NCI-H1417 (cell line): ENCODE measurements at regions not wholly inside any gene's neighbourhood (a gene's known extent, or its start where the extent isn't known, plus 50 kb on each side); places are given as distances from the start of the nearest gene placed in this dataset.
"Not testable (repeated sequence)": the region's sequence is repeated elsewhere in the genome, so short reads cannot be mapped to it uniquely, and the experiment has no call there.

Experiments
- DNase-seq, 3 experiments: peaks; one replicate each; lab custom pipeline; 2025; lab: John Stamatoyannopoulos, UW

- peak; percentile 31 to 63 (median 42) for DNase-seq
Measured at GRCh38 chr6:155693573-155694418, 238.2 kb upstream of the NOX3 start.

- DNase-seq: no peak
Measured at GRCh38 chr6:155690820-155691219, 235.2 kb upstream of the NOX3 start.

GRCh38 chr6:155687645-155688044 lies 232.0 kb upstream of the NOX3 start:
- peak in 1 of 3 experiments; percentile 7 for DNase-seq

GRCh38 chr6:155684416-155685196 lies 229.0 kb upstream of the NOX3 start:
- DNase-seq: no peak

GRCh38 chr6:155678361-155678760 lies 222.7 kb upstream of the NOX3 start:
- no peak for DNase-seq

GRCh38 chr6:155676346-155676745 lies 220.7 kb upstream of the NOX3 start:
- DNase-seq: no peak

GRCh38 chr6:155670655-155671054 lies 215.0 kb upstream of the NOX3 start:
- no peak for DNase-seq

- DNase-seq: no peak
Measured at GRCh38 chr6:155660251-155660977, 204.8 kb upstream of the NOX3 start.

- DNase-seq: no peak
Measured at GRCh38 chr6:155656024-155656423, 200.4 kb upstream of the NOX3 start.

GRCh38 chr6:155654474-155654873 lies 198.8 kb upstream of the NOX3 start:
- DNase-seq: no peak

GRCh38 chr6:155648301-155648700 lies 192.7 kb upstream of the NOX3 start:
- no peak for DNase-seq

- no peak for DNase-seq
Measured at GRCh38 chr6:155647354-155647753, 191.7 kb upstream of the NOX3 start.

GRCh38 chr6:155646443-155646842 lies 190.8 kb upstream of the NOX3 start:
- no peak for DNase-seq

- DNase-seq: peak in 1 of 3 experiments; percentile 13
Measured at GRCh38 chr6:155645325-155645724, 189.7 kb upstream of the NOX3 start.

GRCh38 chr6:155641603-155642002 lies 186.0 kb upstream of the NOX3 start:
- no peak for DNase-seq

- DNase-seq: no peak
Measured at GRCh38 chr6:155638200-155638599, 182.6 kb upstream of the NOX3 start.

- DNase-seq: no peak
Measured at GRCh38 chr6:155635416-155635815, 179.8 kb upstream of the NOX3 start.

- DNase-seq: no peak
Measured at GRCh38 chr6:155630085-155630484, 174.4 kb upstream of the NOX3 start.

- DNase-seq: no peak
Measured at GRCh38 chr6:155629652-155630051, 174.0 kb upstream of the NOX3 start.

- DNase-seq: no peak
Measured at GRCh38 chr6:155628306-155628705, 172.7 kb upstream of the NOX3 start.

- DNase-seq: not testable (repeated sequence)
Measured at GRCh38 chr6:155627722-155628212, 172.1 kb upstream of the NOX3 start.

- no peak for DNase-seq
Measured at GRCh38 chr6:155623450-155624178, 168.0 kb upstream of the NOX3 start.
